ENCODE measurements at regions not wholly inside any gene's neighbourhood (a gene's known extent, or its start where the extent isn't known, plus 50 kb on each side); places are given as distances from the start of the nearest gene placed in this dataset.

DNA sequence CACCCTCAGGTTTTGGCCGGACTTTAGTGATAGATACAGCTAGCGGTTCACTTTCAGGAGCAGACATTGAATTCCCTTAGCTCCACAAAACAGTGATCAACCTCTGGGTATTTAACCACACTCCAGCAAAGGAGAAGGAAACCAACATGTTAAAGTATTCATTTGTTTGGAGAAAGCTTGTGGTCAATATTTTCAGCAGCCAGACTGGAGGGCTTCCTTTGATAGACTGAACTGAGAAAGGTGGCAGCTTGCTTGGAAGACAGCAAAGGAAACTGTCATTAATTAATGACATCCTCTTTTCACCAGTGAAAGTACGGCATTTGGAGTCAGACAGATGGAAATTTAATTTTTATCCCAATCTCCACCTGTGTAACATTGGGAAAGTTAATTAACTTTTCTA is 289.1 kb upstream of the CLNK start:
- no peak for DNase-seq

DNA sequence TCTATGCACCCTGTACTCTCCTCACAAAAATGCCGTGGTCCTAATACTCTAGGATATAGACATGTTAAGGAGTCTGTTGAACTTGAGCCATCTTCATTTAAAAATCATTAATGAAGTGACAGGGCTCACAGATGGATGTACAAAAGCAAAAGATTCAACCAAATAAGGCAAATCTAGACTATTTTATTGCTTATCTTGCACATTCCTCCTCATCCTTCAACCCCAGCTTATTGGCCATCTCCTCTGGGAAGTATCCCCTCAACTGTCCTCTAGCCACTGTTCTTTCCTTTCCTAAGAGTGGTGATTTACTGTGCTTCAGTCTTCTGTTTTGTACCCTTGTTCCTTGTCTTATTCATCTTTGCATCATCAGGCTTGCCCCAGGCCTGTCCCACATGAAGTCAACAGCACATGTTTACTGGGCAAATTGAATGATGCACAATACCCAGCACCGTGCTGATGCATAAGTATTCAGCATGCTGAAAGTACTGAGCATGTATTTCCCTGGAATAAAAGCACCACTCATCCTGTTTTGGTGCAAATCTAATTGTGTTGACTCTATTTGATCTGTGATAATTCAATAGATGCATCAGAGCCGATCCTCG is 287.3 kb upstream of the CLNK start:
- DNase-seq: no peak

DNA sequence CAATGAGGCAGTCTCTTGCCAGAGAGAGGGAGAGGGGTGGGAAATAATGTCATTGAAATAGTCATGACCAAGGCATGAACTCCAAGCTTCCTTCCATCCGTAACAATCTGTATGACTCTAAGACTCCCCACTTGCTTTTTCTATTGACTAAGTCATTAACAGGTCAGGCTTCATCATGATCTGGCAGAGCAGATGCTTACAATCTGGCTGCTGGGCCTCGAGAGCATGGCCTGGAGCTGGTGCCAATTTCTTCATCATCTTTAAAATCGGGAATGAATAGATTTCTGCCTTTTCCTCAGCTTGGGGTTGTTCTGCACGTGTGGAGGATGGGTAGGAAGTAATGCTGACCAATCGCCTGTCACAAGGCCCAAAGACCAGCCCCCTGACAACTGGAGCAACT is 280.6 kb upstream of the CLNK start:
- no peak for DNase-seq

DNA sequence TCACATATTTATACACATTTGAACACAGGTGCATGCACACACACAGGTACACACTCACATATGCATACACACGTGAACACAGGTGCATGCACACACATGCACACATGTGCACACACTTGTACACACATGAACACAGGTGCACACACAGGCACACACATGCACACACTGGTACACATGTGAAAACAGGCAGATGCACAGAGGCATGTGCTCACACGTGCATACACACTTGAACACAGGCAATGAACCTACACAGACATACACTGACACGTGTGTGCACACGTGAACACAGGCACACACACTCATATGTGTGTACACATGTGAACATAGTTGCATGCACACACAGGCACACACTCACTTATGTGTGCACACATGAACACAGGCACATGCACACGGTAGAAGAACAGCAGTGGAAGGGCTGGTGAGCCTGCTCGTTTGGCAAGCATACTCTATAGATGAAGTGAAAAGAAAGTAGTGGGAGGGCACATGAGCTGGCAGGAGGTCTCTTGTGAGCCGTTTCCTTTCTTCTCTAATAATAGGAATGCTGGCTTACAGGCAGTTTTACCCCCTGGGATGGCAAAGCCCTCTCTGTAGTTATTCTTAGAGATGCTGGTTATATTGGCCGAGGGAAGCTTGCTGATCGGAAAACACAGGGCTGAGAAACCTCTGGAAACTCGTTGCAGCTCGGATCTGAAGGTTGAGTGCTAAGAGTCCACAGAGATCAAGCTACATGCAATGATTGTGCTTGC is 279.6 kb upstream of the CLNK start:
- DNase-seq: no peak

DNA sequence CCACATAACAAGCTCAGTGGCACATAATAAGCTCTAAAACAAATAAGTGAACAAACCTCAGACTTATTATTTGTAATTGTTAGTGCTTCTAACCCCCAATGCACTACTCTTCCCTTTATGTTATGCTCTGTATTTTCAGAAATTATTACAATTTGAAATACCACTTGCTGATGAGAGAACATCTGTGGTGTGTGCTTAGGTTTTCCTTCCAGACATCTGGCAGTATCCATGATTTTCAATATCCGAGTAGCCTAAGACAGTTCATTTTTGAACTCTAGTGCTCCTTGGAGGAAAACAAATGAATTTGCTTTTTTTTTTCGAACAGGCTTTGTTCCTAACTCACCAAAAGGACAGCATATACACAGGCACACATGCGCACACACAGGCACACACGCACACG is 278.7 kb upstream of the CLNK start:
- no peak for DNase-seq

DNA sequence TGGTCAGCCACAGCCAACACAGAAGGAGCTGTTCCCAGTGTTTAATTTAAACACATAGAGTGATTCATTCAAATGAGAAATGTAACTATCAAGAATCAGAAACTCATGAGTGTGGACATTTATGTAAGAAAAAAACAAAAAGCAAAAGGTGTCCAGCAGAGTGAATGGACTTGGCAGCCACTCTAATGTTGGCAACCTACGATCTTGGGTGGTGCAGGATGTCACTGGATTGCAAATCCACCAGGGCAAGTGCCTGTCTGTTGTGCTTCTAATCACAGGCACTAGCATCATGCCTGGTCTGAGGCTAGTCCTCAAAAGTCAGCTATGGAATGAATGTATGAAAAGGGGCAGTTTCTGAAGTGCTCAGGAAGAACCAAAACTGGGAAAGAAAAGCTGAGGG is 277.7 kb upstream of the CLNK start:
- DNase-seq: no peak

DNA sequence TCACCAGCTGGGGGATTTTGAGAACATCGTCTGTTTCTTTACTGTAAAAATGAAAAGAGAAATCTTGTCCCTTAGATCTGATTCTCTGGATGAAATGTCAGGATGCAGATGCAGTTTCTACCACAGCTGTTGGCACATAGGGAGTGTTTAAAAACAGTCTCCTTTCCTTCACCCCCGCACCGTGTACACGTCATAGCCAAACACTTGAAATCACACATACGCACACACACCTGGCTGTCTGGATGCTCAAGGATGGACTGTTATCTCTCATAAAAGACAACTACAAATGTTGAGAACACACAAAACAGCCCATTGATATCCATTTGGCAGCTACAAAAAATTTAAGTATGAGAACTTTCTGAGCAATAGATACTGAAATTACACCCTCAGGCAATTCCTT is 275.8 kb upstream of the CLNK start:
- no peak for DNase-seq

DNA sequence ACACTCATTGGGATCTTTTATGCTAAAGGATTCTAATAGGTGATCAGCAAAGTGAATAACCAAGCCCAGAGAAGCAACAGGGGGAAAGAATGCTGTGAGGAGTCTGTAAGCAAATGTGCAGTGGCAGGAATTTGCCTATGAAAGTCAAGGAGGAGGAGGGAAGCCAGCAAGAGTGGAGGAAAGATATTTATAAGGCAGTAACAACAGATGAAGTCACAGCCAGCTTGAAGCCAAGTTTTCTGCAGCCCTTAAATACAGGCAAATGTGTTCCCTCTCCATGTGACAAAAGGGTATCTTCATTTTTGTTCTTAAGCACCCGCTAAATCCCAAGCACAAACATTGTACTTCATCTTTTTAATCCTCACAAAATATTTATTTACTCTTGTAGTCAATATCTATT is 275.0 kb upstream of the CLNK start:
- DNase-seq: no peak

DNA sequence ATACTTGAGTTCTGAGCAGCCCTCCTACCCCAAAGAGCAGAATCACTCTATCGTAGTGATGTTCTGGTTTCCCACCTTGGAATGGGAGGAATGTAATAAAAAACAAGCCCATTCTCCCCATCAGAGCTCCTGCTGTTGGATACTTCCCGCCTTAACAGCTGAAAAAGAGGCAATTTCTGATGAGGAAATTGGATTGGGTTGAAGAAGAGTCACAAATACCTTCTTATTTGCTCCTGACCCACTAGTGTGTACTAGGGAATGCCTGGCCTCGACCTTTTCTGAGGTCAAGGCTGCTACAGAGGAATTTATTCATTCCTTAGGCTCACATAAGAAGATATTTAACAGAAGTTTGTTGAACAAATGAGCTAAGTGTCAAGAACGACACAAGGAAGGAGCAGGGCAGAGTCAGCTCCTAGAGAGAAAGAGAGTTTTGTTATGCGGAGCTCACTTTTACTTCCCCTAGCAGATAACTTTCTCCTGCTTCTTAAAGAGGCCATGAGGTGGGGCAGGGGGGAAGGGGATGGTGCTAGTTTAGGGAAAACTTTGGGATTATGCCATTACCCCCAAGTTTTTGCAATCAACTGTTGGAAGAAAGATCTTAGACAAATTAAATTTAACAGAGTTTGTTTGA is 273.8 kb upstream of the CLNK start:
- DNase-seq: no peak

DNA sequence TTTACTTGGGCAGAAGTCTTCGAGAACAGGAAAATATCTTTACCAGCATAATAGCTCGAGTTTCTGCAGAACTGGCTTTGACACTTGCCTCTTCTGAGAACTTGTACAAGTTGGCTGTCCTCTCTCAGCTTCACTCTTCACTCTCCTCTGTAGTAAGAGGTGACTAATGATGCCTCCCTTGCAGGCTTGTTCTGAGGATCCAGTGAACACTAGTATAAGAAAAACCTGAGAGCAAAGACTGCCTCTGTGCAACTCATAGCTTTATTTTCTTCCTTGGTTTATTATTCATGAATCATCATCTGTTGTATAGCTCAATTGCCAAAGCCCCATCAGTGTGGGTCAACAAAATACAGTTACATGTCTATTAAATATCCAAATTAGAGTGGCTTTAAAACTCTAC is 266.7 kb upstream of the CLNK start:
- no peak for DNase-seq

DNA sequence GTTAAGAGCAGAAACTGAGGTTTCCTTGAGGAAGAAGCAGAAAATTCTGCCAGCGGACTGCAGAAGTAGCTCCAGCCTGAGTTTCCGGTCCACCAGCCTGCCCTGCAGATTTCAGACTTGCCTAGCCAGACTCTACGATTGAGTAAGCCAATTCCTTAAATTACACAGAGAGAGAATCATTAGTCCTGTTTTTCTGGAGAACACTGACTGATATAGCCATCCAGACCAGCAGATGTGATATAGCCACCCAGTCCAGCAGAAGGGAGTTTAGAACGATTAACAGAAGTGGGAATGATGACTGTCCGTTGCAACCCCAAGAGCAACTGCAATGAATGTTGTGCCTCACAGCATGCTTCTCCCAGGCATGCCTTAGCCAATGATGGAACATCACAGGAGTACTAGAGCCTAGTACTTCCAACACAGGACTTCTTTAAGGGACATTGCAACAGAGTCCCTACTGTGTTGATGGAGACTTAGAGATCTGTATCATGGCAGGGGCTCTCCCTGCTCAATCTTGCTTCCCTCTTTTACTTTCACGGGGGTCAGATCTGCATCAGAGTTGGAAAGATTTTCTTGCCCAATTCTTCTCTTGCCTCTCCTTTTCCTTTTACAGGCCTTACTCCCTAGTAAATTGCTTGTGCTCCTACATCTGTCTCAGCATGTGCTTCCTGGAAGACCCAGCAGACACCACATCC is 264.6 kb upstream of the CLNK start:
- no peak for DNase-seq

DNA sequence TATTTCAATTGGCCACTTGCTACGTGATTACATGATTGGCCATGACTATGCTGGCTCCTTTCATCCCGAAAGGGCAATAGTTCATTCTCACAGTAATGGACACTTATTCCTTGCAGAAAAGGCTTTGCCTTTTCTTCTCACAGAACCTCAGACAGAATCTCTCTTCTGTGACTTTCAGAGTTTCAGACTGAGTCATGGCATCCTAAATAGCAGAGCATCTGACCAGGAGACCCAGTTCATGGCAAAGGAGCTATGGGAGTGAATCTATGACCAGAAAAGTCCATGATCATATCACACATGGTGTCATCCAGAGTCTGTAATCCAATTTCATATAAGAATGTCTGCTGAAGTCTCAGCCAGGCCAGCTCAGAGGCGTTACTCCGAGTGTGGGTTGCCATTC is 263.3 kb upstream of the CLNK start:
- DNase-seq: no peak

DNA sequence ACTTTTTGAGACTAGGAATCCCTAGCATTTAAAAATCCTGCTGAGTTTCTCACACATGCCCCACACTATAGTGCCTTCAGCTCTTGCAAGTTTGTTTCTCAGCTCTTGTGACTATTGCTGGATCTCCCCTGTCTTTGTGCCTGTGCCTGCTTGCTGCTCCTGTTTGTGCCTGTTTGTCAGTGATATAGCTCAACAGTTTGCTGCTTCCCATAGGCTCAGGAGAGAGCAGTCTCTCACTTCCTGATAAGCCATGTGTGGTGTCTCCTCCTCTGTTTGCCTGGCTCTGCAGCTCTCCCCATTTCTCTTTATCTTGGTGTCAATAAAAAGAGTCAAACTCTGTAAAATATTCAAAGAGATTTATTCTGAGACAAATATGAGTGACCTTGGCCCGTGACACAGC is 259.8 kb upstream of the CLNK start:
- no peak for DNase-seq

DNA sequence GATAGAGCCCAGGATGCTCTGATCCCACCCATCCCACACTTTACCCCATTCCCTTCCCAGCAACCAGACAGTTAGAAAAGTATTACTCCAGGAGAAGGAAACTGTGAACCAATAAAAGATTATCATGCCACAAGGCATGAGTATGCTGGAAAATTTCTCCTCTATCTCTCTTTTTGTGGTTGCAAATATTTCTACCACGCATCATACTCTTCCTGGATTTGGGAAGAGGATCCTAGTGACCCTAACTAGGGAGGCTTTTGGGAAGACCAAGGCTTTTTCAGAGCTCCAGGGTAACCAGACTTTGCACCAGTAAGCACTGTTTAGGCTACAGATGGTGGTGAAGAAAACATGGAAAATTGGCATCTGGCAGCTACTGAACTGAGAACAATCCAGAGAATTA is 257.6 kb upstream of the CLNK start:
- no peak for DNase-seq

DNA sequence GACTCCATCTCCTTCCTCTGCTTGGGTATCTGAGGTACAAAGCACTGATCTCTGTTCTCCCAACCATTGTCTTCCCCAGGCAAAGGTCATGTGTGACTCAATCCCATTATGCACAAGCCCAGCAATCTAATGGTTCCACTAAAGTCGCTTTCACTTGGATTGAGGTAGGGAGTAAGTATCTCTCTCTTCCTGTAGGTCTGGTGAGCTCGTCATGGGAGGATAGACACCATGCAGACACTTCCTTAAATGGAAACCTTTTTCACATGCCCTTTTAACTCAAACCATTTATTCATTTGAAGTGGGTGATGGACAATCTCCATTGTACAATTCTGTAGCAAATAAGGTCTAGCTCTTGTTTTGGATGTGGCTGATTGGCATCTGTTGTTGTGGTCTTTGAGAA is 245.2 kb upstream of the CLNK start:
- DNase-seq: no peak

DNA sequence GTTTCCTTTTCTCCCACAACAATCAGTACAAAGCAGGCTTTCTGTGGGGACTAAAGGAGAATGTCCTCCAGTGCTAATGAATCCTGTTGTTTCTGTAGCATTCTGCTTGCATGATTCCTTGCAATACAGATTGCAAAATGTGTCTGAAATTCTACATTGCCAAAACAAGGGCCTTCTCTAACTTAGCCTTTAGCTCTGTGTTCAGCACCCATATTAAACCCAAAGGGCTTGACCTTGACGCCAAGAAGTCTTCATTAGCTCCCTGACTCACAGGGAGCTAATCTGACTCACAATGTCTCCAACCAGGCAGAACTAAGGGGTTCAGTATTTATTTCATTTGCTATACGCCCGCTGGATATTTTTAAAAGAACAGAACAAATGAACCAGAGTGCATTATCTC is 241.4 kb upstream of the CLNK start:
- no peak for DNase-seq

DNA sequence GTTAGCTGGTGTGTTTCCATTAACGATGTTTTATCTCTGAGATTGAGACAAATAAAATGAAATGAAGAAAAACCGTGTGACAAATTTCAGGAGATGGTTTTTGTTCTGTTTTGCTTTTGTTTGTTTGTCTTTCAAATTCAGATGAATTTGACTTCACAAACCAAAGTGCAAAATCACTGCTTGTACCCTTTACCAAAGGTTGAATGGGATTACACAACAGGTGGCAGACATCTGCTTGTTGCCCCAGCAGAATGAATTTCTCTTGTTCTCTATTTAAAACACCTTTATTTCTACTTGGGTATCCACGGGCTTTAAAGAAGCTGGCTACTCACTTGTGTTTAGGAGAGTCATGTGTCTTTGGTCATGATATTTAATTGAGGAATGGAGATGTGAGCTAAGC is 239.7 kb upstream of the CLNK start:
- no peak for DNase-seq

DNA sequence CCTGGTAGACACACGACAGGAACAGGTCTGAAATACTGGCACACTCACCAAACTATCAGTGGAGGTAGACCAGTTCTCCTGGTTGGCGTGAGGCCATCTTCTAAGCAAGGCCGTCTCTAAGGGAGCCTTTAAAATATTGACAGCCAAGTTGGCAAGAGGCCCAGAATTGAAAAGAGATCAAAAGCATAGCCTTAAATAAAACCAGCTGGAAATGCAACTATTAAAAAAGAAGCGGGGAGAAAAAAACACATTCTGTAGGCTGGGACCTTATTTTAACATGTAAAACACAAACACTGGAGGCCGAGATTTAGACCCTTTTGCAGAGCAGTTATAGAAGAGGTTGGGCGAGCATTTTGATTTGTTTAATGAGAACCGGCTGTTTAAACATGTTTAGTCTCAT is 233.0 kb upstream of the CLNK start:
- peak; percentile 19 for DNase-seq

DNA sequence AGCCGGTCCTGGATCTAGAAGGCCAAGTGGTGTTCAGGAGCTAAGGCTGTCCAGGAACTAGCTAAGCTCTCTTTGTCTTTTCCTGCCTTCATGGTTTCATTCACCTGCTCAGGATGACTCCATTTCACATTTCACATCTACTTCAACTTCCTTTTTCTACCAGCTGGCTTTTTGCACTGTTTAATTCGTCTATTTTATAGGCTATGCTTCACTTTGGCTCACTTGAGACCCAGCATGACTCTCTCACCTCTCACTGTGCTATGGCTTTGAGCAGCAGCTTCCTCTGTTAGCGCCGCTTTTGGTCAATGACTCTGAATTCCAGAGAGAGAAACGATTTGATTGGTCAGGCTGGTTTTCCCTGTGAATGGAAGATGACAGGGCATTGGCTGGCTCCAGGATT is 213.5 kb upstream of the CLNK start:
- DNase-seq: no peak

DNA sequence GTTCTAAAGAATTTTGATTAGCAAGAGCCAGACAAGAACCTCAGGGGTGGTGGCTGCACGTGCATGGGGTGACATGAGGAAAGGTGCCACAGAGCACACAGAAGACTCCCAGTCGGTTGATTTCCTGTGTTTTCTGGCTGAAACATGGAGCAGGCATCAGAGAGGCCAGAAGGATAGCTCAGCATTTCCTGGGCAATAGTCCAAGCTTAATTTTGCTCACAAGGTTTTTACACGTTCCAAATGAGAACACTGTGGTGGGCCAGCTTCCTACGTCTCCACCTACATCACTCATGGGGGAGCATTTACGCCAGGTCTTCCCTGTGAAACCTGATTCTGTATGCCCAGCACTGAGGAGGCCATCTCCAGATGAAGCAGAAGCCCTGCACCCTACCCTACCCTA is 212.5 kb upstream of the CLNK start:
- no peak for DNase-seq

DNA sequence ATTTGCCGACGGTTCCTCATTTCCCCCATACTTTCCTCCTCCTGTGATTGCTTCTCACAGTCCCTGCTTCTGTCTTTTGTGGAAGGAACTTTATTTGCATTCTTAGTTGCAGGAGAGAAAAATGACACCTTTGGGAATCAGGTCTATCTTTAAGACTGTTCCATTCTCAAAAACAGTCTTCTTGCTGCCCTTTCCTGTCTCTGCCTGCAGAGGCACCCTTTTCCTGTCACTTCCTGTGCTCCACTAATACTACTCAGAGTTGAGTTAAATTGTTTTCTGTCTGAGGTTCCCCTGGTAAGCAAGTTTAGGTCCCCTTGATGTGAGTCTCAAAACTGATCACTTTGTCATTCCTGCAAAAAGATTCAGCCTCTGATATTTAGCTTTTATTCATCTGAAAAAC is 208.8 kb upstream of the CLNK start:
- no peak for DNase-seq

DNA sequence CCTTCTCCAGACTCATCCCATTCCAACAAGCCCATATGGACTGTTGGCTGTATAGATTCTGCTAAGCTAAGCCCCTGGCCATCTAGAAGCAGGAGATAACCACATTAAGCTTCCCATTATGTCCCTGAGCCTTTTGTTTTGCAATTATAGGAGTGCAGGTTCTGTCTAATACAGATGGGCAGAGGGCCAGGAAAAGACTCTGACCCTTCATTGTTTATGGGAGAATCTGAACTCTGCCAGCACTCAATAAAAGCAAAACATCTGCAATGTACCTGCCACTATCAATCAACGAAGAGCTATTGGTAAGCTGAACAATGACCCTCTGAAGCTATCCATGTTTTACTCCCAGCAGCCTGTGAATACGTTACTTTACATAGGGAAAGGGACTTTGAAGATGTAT is 207.3 kb upstream of the CLNK start:
- no peak for DNase-seq

DNA sequence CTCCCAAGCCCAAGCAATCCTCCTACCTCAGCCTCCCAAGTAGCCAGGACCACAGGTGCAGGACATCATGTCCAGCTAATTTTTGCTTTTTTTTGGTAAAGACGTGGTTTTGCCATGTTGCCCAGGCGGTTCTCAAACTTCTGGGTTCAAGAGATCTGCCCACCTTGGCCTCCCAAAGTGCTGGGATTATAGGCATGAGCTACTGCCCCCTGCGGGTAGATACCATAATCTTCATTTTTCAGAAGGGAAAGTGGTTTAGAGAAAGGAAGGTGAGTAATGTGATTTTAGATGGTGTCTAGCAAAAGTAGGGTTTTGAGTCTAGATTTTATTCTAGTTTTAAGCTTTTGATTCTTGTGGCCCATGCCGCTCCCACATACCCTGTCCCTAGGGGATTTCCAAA is 205.3 kb upstream of the CLNK start:
- no peak for DNase-seq

DNA sequence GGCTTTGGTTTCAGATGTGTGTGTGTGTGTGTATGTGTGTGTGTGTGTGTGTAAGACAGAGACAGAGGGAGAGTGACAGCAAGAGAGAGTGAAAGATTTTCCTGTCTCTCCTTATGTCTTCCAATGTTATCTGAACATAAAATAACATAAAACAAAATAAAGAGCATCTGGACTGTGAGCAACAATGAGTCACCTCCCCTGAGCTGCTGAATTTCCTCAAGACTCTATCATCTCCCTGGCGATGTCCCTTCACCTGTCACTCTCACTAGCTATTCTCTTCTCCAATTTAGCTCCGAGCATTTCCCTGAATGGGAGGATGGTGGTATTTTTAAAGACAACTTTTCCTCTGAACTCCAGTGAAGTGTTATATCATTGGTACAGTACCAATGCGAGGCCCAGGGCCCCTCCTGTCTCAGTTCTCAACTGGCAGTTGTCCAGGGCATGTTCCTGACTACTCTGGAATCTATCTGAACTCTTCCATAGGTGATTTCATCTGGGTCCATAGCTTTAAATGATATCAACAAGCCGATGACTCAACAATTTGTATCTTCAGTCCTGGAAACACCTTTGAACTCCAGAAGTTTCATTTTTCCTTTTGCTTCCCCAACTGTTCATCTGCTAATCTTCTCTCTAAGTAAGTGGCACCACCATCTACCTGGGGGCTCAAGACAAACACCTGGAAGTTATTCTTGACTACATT is 195.0 kb upstream of the CLNK start:
- no peak for DNase-seq

All from NCI-H1436 (cell line).